ENCODE measurements at regions not wholly inside any gene's neighbourhood (a gene's known extent, or its start where the extent isn't known, plus 50 kb on each side); places are given as distances from the start of the nearest gene placed in this dataset.

DNA sequence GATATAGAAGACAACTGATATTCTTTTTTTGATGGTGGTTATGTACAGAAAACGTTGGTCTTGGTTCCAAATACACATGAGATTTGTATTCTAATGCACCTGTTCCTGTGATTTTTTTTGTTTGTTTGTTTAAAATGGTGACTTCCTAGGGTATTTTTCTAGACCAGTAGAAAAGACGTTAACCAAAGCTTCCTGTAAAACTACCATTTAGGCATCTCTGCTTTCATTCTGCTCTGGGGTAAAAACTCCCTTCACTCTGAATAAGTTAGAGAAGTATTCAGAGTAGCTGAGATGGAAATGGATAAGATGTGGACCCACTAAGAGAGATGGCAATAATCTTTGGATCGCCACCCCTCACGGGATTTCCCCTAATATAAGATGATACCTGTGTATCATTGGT, 343.2 kb upstream of the KLF3 start:
- Histone ChIP-seq H3K4me3 (no peak overlapping the region), H3K27ac (peak overlapping the region in 2 of 10 donors; percentile 49 to 87), H3K27me3 (no peaks in the 10 kb centered on the region), H3K4me1 (peaks cover 6 to 48% (median 26%) of the 10 kb centered on the region in 9 donors), H3K9me3 (no peaks in the 10 kb centered on the region), H3K36me3 (no peaks in the 10 kb centered on the region)
- 82 to 89% methylated on average over 4 of the region's 4 CpGs for WGBS, 2 donors
- no peak for ATAC-seq
- intact Hi-C loops (cut with DNase I) = loop anchor here in 9 of 10 donors (2.0 to 10.0 kb wide), 10 partner anchors 46 to 411 kb away; no protein-coding TSS in a partner anchor
- TF ChIP-seq, protein P1, sequence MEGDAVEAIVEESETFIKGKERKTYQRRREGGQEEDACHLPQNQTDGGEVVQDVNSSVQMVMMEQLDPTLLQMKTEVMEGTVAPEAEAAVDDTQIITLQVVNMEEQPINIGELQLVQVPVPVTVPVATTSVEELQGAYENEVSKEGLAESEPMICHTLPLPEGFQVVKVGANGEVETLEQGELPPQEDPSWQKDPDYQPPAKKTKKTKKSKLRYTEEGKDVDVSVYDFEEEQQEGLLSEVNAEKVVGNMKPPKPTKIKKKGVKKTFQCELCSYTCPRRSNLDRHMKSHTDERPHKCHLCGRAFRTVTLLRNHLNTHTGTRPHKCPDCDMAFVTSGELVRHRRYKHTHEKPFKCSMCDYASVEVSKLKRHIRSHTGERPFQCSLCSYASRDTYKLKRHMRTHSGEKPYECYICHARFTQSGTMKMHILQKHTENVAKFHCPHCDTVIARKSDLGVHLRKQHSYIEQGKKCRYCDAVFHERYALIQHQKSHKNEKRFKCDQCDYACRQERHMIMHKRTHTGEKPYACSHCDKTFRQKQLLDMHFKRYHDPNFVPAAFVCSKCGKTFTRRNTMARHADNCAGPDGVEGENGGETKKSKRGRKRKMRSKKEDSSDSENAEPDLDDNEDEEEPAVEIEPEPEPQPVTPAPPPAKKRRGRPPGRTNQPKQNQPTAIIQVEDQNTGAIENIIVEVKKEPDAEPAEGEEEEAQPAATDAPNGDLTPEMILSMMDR (IDR thresholded peaks at IDR 0.05) = no peak
- no peak for DNase-seq

GRCh38 chr4:38322714-38323113, 341.3 kb upstream of the KLF3 start:
- WGBS, 2 donors = 53 to 60% methylated on average over 4 of the region's 4 CpGs
- intact Hi-C loops (cut with DNase I) = loop anchor here in 5 of 10 donors (5.0 to 10.0 kb wide), 7 partner anchors 45 to 410 kb away; no protein-coding TSS in a partner anchor
- Histone ChIP-seq H3K9me3 (peaks cover 0 to 5% (median 0%) of the 10 kb centered on the region in 11 donors), H3K4me1 (peaks cover 6 to 45% (median 26%) of the 10 kb centered on the region in 9 donors), H3K4me3 (no peak overlapping the region), H3K27ac (peak overlapping the region in 1 of 10 donors; percentile 54), H3K27me3 (no peaks in the 10 kb centered on the region), H3K36me3 (no peaks in the 10 kb centered on the region)
- TF ChIP-seq, protein P1 (IDR thresholded peaks at IDR 0.05) = no peak
- DNase-seq (peak; percentile 40), ATAC-seq (peak in 1 of 8 donors; percentile 49)

GRCh38 chr4:38323141-38323641, 340.8 kb upstream of the KLF3 start:
- DNase-seq = no peak
- H3K27ac ChIP-seq = peak overlapping the region in 1 of 10 donors; percentile 54
- no peak for ATAC-seq
- H3K27me3 ChIP-seq = no peaks in the 10 kb centered on the region
- H3K4me1 ChIP-seq = peaks cover 6 to 46% (median 22%) of the 10 kb centered on the region in 9 donors
- H3K4me3 ChIP-seq = no peak overlapping the region
- 76 to 90% methylated on average over 4 of the region's 4 CpGs for WGBS, 2 donors
- H3K9me3 ChIP-seq = peaks cover 0 to 5% (median 0%) of the 10 kb centered on the region in 11 donors
- no peaks in the 10 kb centered on the region for H3K36me3 ChIP-seq
- intact Hi-C loops (cut with DNase I) = loop anchor here in 5 of 10 donors (5.0 to 10.0 kb wide), 7 partner anchors 44 to 409 kb away; no protein-coding TSS in a partner anchor
- TF ChIP-seq, protein P1 (IDR thresholded peaks at IDR 0.05) = no peak

- no peak for DNase-seq
- Histone ChIP-seq H3K4me1 (peaks cover 3 to 43% (median 19%) of the 10 kb centered on the region in 9 donors), H3K27me3 (no peaks in the 10 kb centered on the region), H3K9me3 (peaks cover 0 to 5% (median 0%) of the 10 kb centered on the region in 11 donors), H3K36me3 (no peaks in the 10 kb centered on the region), H3K4me3 (no peak overlapping the region), H3K27ac (no peak overlapping the region)
- 92 to 96% methylated on average over 31 of the region's 31 CpGs for WGBS, 2 donors
- intact Hi-C loops (cut with DNase I) = loop anchor here in 5 of 10 donors (5.0 to 10.0 kb wide), 7 partner anchors 42 to 407 kb away; no protein-coding TSS in a partner anchor
- ATAC-seq = no peak
- TF ChIP-seq, protein P1 (IDR thresholded peaks at IDR 0.05) = no peak
These were observed 339.0 kb upstream of the KLF3 start for GRCh38 chr4:38324861-38325628.

All from heart right ventricle (tissue), 16 donors.